NCI-H1436 (cell line): ENCODE measurements at regions not wholly inside any gene's neighbourhood (a gene's known extent, or its start where the extent isn't known, plus 50 kb on each side); places are given as distances from the start of the nearest gene placed in this dataset.
A peak's percentile ranks its signal among the peaks of the same experiment; 100 is the strongest.
"Not testable (repeated sequence)": the region's sequence is repeated elsewhere in the genome, so short reads cannot be mapped to it uniquely, and the experiment has no call there.

Experiments used
- DNase-seq: peaks from one replicate; lab custom pipeline; 2025; lab: John Stamatoyannopoulos, UW

DNA sequence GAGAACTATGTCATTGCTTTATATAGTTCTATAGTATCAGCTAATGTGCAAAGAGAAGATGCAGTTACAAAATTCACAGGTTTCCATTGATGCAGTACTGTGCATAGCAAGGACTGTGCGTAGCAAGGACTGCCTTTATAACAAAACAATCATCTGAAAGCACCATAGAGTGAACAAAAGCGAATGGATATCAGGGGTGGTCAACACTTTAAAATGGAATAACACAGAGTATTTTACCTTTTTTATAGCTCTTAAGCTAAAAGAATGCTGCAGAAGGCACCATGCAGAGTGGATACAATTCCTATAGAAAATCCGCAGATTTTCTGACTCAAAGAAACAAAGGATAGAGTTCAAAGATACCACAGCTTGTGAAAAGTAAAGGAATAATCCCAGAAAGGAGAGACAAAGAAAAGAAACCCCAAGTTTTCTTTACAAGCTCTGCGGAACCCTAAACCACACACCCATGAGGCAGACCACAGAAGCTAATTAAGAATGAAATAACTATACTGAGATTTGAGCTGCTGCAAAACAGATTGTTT lies 229.9 kb upstream of the DTNA start:
- DNase-seq: no peak

DNA sequence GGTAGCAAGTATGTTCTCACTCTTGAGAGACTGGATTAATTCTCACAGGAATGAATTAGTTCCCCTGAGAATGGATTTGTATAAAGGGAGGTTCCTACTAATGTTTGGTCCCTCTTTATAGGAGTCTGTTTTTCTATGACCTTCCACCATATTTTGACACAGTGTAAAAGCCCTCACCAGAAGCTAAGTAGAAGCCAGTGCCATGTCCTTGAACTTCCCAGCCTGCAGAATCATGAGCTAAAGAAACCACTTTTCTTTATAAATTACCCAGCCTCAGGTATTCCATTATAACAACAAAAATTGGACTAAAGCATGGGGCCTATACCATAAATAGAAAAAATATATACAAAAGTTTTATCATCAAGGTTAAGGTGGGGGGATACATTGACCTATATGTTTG lies 227.9 kb upstream of the DTNA start:
- no peak for DNase-seq

GRCh38 chr18:34483198-34483597 lies 226.9 kb upstream of the DTNA start:
- DNase-seq: no peak

DNA sequence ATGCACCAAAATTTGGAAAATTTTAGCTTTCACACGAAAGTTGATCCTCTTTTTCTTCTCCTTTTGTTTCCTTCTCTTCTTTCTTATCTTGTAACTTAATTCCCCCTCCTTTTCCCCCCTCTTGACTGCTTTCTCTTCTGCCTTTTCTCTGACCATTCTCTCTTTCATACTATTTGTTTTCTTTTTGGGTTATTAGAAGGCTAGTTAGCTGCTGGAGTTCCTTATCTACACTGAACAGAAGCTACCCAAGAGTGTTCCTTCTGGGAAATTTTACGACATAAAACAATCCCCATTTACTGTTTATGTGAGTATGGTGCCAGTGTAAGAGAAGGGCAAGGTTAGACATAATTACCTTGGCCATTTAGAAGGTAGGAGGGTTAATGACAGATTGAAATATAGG lies 218.4 kb upstream of the DTNA start:
- no peak for DNase-seq

DNA sequence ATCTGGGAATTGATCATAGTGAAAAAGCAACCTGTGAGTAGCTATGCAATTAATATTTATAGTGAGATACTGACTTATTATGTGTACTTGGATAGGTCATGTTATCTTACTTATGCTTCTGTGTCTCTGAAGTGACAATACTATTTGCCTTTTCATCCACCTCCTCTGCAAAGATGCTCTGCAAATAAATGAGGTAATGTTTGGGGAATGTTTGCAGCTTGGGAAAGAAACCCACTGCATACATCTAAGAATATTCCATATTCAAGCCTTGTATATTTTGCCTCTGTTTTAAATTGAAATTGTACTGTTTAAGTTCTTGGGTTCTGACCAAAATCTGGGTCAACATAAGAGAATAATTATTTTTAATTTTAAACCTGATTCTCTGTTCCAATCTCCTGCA lies 217.4 kb upstream of the DTNA start:
- no peak for DNase-seq

DNA sequence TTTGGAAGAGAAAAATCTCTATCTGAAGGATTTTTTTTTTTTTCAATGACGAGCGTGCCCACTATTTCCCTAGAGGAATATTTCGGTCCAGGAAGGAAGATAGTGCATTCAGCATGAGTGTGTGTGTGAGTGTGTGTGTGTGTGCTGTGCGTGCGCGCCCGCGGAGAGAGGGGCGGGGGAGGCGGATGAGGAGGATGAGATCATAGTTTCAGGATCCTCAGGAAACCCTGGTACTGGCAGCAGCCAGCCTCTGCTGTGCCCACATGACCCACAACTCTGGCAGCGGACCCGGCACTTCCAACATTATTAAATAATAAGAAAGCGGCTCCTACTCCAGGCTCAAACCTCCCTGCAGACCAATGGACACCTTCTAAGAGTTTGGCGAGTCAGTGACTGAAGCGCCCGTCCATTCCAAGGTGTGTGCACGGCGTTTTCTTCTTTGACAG lies 217.0 kb upstream of the DTNA start:
- DNase-seq: peak; percentile 65

GRCh38 chr18:34493566-34494358 lies 216.3 kb upstream of the DTNA start:
- peak; percentile 27 for DNase-seq

- no peak for DNase-seq
These were observed 215.8 kb upstream of the DTNA start for GRCh38 chr18:34494359-34494696.

- no peak for DNase-seq
These were observed 214.6 kb upstream of the DTNA start for GRCh38 chr18:34495506-34495905.

DNA sequence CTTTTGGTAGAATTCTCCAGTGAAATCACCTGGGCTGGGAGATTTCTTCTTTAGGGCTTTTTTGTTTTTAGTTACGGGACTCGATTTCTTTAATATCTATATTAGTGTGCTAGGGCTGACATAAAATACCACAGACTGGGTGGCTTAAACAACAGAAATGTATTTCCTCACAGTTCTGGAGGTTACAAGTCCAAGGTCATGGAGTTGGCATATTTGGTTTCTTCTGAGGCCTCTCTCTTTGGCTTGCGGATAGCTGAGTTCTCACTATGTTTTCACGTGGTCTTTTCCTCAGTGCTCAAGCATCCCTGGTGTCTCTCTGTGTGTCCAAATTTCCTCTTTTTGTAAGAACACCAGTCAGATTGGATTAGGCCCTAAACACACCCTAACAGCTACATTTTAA lies 208.5 kb upstream of the DTNA start:
- no peak for DNase-seq

DNA sequence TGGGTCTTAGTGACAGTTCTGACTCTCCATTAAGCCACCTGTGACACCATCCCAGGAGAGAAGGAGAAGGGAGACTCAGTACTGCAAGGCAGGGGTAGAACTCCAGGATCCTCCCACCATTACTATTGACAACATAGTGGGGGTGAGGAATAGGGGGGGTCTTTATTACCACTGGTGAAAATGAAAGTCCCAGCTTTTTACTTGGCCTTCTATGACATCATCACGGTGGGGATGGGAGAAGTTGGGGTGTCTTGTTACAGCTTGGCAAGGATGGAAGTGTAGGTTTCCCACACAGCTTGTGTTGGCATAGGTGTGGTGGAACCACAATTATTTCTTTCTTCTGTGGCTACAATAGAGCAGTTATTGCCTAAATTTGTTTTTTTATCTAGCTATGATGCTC lies 203.9 kb upstream of the DTNA start:
- no peak for DNase-seq

- DNase-seq: no peak
These were observed 200.9 kb upstream of the DTNA start for GRCh38 chr18:34509163-34509562.

DNA sequence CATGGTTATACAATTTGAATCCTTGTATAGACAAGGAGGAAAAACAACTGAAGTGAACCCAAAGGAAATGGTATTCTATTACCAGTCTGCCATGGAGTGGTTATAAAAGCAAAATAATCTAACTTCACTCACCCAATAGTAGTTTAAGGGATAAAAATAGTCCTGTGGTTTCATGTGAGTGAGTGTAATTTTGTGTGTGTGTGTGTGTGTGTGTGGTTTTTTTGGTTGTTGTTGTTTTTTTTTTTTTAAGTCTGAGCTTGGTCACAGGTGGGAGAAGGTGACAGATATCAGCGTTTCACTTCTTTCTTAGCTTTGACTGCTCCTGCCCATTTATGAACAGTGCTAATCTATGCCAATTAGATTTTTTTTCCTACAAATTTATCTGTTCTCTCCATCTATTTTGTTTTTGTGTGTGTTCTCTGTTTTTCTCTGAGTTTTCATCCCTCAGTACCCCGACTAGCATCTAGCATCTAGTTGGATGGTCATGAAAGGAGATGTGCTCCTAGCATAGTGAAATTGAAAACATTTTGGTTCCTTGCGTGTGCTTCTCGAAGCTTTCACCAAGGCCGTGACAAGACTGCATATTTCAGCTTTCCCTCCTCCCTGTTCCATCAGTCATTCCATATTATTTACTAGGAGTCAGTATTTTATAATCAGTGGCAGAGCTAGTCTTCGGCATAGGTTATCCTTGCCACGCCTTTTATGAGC lies 200.1 kb upstream of the DTNA start:
- DNase-seq: no peak

DNA sequence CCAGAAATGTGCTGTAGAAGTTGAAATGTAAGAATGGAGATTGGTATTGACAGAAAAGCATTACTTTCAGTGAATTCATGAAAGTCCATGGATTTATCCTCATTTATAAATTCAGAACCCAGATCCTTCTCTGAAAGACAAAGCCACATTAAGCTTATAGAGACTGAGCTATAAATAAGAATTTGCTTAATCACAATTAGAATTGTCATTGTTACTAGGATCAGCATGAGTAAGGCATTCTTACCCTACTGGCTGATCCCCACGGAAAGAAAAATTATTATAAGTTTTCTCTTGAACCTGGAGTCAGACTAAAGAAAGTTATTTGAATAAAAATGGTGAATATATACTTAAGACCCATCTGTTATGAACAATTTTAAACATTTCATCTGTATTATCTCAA lies 199.2 kb upstream of the DTNA start:
- DNase-seq: no peak

- no peak for DNase-seq
These were observed 198.7 kb upstream of the DTNA start for GRCh38 chr18:34511435-34511834.

DNA sequence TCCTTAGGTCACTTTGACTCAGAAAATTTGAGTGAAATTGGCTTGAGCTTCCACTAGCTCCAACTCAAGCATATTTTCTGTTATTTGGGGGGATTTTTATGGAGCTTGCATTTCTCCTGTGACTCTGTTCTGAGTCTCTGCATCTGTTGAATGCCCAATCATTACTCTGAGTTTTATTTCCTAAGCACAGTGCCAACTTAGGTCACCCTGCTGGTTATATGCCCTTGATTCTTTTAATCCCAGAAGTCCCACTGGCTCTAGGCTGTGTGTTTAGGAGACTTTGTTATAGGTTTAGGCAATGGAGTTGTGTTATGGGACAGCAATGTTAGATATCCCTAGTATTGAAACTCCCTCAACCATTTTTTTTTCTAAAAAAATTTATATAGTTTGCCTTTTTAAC lies 198.2 kb upstream of the DTNA start:
- no peak for DNase-seq

DNA sequence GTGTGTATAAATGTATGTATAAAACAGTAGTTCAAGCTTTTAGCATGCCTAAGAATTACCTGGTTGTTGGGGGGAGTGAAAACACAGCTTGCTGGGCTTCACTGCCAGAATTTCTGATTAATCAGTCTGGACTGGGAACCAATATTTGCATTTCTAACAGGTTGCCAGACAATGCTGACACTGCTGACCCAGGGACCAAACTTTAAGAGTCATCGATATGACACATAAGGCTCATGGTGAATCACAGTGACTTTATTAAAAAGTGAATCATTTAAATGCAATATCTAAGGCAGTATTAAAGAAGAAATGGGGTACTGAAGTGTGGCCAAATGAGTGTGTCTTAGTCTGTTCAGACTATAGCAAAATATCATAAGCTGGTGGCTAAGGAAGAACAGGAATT lies 195.9 kb upstream of the DTNA start:
- DNase-seq: no peak

DNA sequence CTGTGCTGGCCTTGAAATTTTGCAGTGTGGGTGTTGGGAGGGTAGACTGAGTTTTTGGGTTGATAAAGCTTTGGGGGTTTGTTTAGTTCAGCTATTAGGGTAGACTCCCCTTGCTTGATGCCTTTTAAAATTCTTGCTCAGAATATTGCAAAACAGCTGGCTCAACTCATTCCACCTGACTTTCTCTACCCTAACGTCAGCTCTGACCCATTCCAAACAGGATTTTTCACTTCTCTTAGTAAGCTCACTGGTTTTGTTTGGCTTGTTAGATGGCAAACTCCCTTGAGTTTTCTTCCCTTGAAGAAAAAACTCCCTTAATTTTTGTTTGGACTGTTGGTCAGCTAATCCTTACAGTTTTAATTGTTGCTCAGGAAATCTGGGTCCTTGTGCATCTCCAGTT lies 195.1 kb upstream of the DTNA start:
- DNase-seq: no peak

- DNase-seq: not testable (repeated sequence)
These were observed 193.7 kb upstream of the DTNA start for GRCh38 chr18:34516355-34516754.

- DNase-seq: not testable (repeated sequence)
These were observed 193.1 kb upstream of the DTNA start for GRCh38 chr18:34516996-34517395.

DNA sequence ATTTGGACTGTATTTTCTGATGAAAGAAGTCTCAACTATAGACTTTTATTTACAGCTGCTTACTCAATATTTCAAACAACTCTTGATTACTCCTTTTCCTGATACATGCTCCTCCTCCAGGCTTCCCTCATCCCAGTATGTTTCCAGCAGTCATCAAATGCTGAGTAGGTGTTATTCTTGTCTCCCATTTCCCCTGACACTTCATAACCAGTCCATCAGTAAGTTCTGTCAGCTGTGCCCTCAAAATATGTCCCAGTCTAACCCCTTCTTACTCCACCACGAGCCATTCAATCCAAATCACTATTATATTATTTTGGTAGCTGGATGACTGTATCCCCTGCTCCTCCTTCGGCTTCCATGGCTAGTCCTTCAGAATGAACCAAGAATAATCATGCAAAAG lies 189.1 kb upstream of the DTNA start:
- DNase-seq: no peak

DNA sequence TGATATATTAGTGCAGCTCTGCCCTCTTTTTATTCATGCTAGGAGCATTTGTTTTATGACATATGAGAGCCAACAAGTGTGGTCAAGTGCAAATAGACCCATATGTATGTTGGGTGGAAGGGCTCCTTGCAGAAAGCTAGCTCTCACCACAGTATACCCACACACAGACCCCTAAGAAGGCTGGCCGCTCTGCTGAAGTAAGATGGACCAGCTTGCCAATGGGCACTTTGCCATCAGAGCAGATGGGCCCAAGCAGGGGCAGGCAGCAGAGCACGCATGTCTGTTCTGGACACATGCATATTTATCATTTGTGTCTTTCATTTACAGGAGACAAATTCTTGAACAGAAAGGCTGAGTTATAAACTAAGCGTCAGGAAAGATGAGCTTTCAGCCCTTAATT lies 187.5 kb upstream of the DTNA start:
- no peak for DNase-seq

- no peak for DNase-seq
These were observed 184.9 kb upstream of the DTNA start for GRCh38 chr18:34525244-34525643.

- DNase-seq: no peak
These were observed 181.9 kb upstream of the DTNA start for GRCh38 chr18:34528177-34528576.
